ENCODE measurements at regions not wholly inside any gene's neighbourhood (a gene's known extent, or its start where the extent isn't known, plus 50 kb on each side); places are given as distances from the start of the nearest gene placed in this dataset.

GRCh38 chr20:48203252-48203651, 418.0 kb upstream of the SULF2 start:
- TF ChIP-seq CTCF (conservative IDR thresholded peaks at IDR 0.05; ENCODE audit: low read depth, low read length) (no peak), EZH2 (IDR thresholded peaks at IDR 0.05; ENCODE audit: borderline replicate concordance, low read depth, low read length, poor library complexity, severe bottlenecking) (no peak)

Measured in A673 (cell line).